ENCODE measurements at regions not wholly inside any gene's neighbourhood (a gene's known extent, or its start where the extent isn't known, plus 50 kb on each side); places are given as distances from the start of the nearest gene placed in this dataset.
"Not testable (repeated sequence)": the region's sequence is repeated elsewhere in the genome, so short reads cannot be mapped to it uniquely, and the experiment has no call there.

DNA sequence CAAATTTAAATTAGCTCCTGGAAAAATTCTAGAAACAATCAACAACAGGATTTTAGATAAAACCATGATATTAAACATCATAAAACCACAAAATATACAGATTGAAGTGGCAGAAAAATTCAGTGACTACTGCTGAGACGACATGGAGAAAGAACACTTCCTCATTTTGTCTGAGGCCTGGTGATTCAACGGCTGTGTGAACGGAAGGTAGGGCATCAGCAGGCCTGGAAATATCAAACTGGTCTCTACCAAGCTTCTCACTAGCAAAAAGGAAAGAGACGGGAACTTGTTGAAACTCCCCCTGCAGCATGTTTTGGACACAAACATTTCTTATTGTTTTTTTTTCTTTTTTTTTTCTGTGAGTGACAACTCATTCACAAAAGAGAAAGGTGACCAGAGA, 58.0 kb upstream of the AHI1 start:
- DNase-seq (ENCODE audit: low read depth): no peak

GRCh38 chr6:135557582-135557981, 60.0 kb upstream of the AHI1 start:
- no peak for DNase-seq (ENCODE audit: low read depth)

GRCh38 chr6:135565605-135566004, 68.1 kb upstream of the AHI1 start:
- not testable (repeated sequence) for DNase-seq (ENCODE audit: low read depth)

DNA sequence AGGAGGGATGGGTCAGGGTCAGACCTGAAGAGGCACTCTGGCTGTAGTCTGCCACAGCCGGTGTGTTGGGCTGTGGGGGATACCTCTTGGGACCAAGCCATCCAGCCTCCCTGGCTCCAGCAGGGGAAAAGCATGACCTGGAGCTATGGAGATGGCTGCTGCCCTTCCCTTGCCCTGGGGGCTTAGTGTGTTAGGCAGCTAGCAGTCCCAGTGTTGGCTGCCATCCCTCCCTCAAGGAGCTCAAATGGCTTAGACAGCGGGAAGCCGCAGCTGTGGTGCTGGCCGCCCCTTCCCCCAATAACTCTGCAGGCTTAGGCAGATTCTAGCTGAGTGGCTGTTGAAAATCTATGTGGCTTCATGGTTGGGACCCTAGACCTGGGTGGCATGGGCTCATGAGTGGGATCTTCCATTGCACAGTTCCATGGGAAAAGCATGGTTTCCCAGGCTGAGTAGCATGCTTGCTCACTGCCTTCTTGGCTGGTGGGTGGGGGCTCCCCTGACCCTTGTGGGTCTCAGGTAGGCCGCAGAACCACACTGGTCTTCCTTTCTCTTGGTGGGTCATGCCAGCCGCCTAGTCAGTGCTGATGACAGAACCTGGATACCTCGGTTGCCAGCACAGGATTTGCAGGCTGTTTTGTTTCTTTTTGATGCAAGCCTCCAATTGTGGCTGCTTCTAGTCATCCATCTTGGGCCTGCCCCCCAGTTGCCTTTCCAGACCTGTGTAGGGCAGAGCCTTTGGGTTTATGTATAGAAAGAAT, 69.0 kb upstream of the AHI1 start:
- no peak for DNase-seq (ENCODE audit: low read depth)

- no peak for DNase-seq (ENCODE audit: low read depth)
Observed at GRCh38 chr6:135567375-135568083, 70.0 kb upstream of the AHI1 start.

DNA sequence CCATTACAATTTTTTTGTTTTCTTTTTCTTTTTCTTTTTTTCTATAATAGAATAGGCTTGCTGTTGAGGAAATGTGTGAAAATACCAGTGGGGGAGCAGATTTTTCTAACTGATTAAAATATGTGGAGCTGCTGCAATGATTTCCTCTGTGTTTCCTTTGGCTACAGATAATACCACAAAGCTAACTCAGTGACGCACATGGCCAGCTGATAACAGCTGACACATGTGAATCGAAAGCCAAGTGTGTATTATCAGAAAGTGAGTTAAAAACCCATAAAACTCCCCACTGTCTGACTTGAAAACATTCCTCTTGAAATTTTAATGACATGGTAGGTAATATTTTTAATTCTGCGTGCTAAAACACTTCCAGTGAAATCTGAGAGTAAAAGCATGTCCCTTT, 70.8 kb upstream of the AHI1 start:
- peak; percentile 14 for DNase-seq (ENCODE audit: low read depth)

DNA sequence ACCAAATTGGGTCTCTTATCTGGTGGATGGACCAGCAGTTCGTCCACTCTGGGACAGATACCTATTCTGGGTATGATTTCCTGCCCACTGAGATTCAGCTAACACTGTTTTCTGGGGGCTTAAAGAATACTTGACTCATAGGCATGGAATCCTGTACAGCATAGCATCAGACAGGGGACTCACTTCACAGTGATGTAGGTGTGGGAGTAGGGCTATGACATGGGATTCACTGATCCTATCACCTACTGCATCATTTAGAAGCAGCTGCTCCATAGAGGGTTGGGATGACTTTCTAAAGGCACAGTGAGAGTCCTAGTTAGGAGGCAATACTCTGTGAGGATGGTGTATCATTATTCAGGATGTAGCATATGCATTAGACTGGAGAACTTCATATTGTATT, 74.5 kb upstream of the AHI1 start:
- DNase-seq (ENCODE audit: low read depth): no peak

DNA sequence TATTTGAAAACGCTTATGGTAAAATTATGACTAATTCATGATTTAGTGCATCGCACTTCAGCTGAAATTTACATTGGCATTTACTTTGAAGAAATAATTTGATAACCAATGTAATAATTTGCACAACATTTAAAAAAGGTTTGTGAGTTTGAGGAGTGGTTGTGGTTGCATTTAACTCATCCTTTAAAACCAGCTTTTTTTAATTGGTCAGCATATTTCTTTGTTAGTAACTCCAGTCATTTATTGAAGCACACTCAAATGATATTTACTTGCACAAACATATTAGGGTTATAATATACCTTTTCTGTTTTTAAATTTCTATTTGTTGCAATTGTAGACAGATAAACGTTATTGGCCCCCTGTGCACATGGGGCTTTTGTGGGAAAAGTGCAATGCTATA, 78.1 kb upstream of the AHI1 start:
- DNase-seq (ENCODE audit: low read depth): no peak

DNA sequence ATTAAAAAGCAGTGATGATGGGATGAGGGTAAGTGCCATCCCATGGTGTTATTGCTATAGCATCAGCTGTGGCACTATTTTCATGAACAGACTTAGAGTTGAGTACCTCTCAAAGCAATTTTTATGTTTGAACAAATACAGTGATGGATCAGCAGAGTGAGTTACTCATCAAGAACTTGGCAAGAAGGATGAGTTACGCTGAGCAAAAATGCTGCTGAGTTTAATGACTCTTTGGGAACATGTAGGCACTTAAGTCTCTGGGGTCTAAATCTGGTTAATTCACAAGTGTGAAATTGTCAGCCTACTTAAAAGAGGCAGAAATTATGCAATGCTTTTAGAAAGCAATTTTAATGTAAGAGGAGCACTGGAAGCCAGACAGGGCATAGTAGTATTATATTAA, 78.5 kb upstream of the AHI1 start:
- DNase-seq (ENCODE audit: low read depth): no peak

- DNase-seq (ENCODE audit: low read depth): no peak
Observed at GRCh38 chr6:135577059-135577538, 79.6 kb upstream of the AHI1 start.

- DNase-seq (ENCODE audit: low read depth): no peak
Observed at GRCh38 chr6:135578976-135579375, 81.4 kb upstream of the AHI1 start.

GRCh38 chr6:135581211-135581610, 83.7 kb upstream of the AHI1 start:
- no peak for DNase-seq (ENCODE audit: low read depth)

- DNase-seq (ENCODE audit: low read depth): no peak
Observed at GRCh38 chr6:135583256-135583761, 85.8 kb upstream of the AHI1 start.

DNA sequence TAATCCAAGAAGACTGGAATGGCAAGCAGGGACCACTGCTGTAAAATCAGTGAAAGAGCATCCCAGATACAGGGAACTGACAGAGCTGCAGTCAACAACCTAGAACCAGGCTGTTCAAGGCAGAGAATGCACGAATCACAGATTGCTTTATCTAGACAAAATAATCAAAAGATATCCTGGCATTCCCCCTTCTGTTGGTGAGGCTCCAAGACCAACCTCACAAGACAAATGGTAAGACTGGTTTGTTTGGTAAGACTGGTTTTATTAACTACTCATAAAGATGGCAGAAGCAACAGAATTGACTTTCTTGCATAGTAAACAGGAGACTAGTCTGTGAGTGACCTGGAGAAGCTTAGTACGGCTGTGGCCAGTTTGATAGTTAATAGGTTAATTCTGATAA, 88.8 kb upstream of the AHI1 start:
- no peak for DNase-seq (ENCODE audit: low read depth)

DNA sequence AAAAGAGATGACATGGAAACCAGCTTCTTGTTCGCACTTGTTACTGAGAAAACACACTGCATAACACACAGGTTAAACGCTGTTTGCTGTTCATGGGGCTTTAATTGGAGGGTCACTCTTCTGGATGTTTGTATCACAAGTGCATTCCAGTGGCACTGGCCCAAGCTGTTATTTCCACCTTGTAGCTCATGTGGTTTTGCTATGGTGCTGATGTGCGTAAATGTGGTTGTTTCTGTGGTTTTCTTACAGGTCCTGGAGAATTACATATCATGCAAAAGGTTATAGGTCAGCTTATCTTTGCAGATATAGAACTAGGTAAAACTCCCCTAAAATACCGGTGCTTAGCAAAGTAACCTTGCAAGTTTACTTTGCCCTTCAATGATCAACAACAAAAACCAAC, 89.3 kb upstream of the AHI1 start:
- DNase-seq (ENCODE audit: low read depth): no peak

GRCh38 chr6:135592276-135592675, 94.7 kb upstream of the AHI1 start:
- DNase-seq (ENCODE audit: low read depth): no peak

DNA sequence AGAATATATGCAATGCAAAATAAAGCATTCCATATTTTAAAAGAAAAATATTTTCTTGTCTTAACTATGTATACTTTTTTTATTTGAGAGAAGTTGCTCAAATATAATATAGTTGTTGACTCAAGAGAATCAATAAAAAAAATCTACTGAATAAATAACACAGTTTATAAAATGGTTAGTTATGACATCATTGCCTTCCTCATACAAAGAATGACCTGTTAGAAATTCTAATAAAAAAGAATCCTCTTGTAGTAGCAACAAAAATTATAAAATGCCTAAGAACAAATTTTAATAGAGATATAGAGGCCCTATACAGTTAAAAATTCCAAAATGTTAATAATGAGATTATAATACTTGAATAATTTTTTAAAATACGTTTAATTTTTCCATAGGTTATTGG, 96.5 kb upstream of the AHI1 start:
- no peak for DNase-seq (ENCODE audit: low read depth)

DNA sequence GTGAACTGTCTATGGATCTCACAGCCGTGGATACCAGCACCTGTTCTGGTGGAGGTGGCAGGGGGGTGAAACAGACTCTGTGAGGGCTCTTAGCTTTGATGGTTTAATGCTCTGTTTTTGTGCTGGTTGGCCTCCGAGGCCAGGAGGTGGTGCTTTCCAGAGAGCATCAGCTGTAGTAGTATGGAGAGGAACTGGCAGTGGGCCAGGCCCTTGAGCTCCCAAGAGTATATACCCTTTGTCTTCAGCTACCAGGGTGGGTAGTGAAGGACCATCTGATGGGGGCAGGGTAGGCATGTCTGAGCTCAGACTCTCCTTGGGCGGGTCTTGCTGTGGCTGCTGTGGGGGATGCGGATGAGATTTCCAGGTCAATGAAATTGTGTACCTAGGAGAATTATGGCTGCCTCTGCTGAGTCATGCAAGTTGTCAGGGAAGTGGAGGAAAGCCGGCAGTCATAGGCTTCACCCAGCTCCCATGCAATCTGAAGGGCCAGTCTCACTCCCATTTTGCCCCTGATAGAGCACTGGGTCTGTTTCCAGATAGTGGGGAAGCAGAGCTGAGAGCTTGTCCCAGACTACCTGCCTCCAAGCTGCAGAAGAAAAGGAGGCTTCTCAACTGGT, 102.7 kb upstream of the AHI1 start:
- DNase-seq (ENCODE audit: low read depth): no peak

DNA sequence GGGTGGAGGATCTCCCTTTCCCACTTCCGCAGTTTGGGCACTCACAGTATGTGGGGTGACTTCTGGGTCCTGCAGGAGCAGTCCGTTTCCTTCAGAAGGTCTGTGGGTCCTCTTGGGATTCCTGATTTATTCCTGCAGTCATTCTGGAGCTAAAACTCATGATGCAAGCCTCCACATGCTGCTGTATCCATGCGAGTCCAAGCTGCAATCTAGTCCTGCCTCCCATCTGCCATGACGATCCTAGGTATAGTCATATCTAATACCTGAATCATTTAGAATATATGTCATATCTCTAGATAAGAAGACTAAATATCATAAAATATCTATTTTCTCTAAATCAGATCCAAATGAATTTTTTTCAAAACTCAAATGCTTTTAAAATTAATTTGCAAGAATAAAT, 103.4 kb upstream of the AHI1 start:
- DNase-seq (ENCODE audit: low read depth): no peak

GRCh38 chr6:135601857-135602256, 104.3 kb upstream of the AHI1 start:
- DNase-seq (ENCODE audit: low read depth): no peak

DNA sequence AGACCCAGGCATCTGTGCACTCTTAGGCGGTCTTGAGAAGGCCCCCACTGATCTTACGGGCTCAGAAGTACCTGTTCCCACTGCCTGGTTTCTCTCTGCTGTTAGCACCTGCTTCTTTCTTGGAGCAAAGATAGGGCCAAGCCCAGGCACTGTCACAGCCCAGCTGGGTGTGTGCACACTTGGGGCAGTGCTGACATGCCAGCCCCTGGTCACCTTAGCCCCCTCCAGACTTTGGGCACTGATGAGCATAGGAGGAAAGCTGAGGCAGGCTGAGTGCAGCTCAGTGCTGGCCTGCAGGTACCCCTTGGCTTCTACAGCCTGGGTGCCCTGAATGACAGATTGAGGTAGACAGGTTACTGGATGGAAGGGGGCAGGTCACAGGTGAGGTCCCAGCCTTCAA, 105.7 kb upstream of the AHI1 start:
- no peak for DNase-seq (ENCODE audit: low read depth)

- DNase-seq (ENCODE audit: low read depth): no peak
Observed at GRCh38 chr6:135604035-135604860, 106.7 kb upstream of the AHI1 start.
